HEK293T (cell line): ENCODE measurements at regions not wholly inside any gene's neighbourhood (a gene's known extent, or its start where the extent isn't known, plus 50 kb on each side); places are given as distances from the start of the nearest gene placed in this dataset.

Experiments used
- CTCF ChIA-PET: fragments of 350-600 bp; formaldehyde crosslinking; extraction: SDS; loops from one replicate; lab custom pipeline; 2021; ENCODE audit warnings: antibody characterized with exemption, inconsistent platforms; lab: Yijun Ruan, JAX
- POLR2A ChIA-PET: fragments of 350-600 bp; formaldehyde crosslinking; extraction: SDS; loops from one replicate; lab custom pipeline; 2020; ENCODE audit warnings: antibody characterized with exemption, inconsistent platforms; lab: Yijun Ruan, JAX
- DNase-seq: peaks from one replicate; pipeline ENCODE4 v3.0.0; 2012; ENCODE audit warnings: mixed read lengths; ENCODE audit errors: extremely low spot score
- ARNT ChIP-seq: fragments of 450-650 bp; IDR thresholded peaks from 2 replicates; pipeline ENCODE4 v1.6.1; 2017; ENCODE audit warnings: mild to moderate bottlenecking
- BHLHE40 ChIP-seq: fragments of 450-650 bp; IDR thresholded peaks from 2 replicates; pipeline ENCODE4 v1.6.1; 2016; ENCODE audit warnings: mild to moderate bottlenecking, moderate library complexity, borderline replicate concordance
- CTBP1 ChIP-seq: fragments of 450-650 bp; IDR thresholded peaks from 2 replicates; pipeline ENCODE4 v1.6.1; 2016; ENCODE audit warnings: borderline replicate concordance
- ELF4 ChIP-seq: fragments of 450-650 bp; IDR thresholded peaks from 2 replicates; pipeline ENCODE4 v1.6.1; 2017; ENCODE audit warnings: antibody characterized with exemption
- FOXA1 ChIP-seq: fragments of 450-650 bp; IDR thresholded peaks from 2 replicates; pipeline ENCODE4 v1.6.1; 2016; ENCODE audit warnings: mild to moderate bottlenecking
- FOXK2 ChIP-seq: fragments of 450-650 bp; IDR thresholded peaks from 2 replicates; pipeline ENCODE4 v1.6.1; 2016; ENCODE audit warnings: mild to moderate bottlenecking
- FOXM1 ChIP-seq: fragments of 450-650 bp; IDR thresholded peaks from 2 replicates; pipeline ENCODE4 v1.6.1; 2017; ENCODE audit warnings: mild to moderate bottlenecking, borderline replicate concordance
- HDGF ChIP-seq: fragments of 450-650 bp; IDR thresholded peaks from 2 replicates; pipeline ENCODE4 v1.6.1; 2017; ENCODE audit warnings: antibody characterized with exemption, borderline replicate concordance
- L3MBTL2 ChIP-seq: fragments of 450-650 bp; conservative IDR thresholded peaks from 2 replicates; pipeline ENCODE4 v1.6.1; 2016; ENCODE audit warnings: mild to moderate bottlenecking
- LEF1 ChIP-seq: fragments of 450-650 bp; IDR thresholded peaks from 2 replicates; pipeline ENCODE4 v1.6.1; 2017; ENCODE audit warnings: mild to moderate bottlenecking, borderline replicate concordance
- NFRKB ChIP-seq: fragments of 450-650 bp; IDR thresholded peaks from 2 replicates; pipeline ENCODE4 v1.6.1; 2016; ENCODE audit warnings: mild to moderate bottlenecking, moderate library complexity
- PKNOX1 ChIP-seq: fragments of 450-650 bp; IDR thresholded peaks from 2 replicates; pipeline ENCODE4 v1.6.1; 2016
- SP1 ChIP-seq: fragments of 450-650 bp; IDR thresholded peaks from 2 replicates; pipeline ENCODE4 v1.6.1; 2017
- SUZ12 ChIP-seq: fragments of 450-650 bp; IDR thresholded peaks from 2 replicates; pipeline ENCODE4 v1.6.1; 2016; ENCODE audit warnings: mild to moderate bottlenecking
- TARDBP ChIP-seq: fragments of 450-650 bp; IDR thresholded peaks from 2 replicates; pipeline ENCODE4 v1.6.1; 2016
- ZNF384 ChIP-seq: fragments of 450-650 bp; IDR thresholded peaks from 2 replicates; pipeline ENCODE4 v1.6.1; 2016

DNA sequence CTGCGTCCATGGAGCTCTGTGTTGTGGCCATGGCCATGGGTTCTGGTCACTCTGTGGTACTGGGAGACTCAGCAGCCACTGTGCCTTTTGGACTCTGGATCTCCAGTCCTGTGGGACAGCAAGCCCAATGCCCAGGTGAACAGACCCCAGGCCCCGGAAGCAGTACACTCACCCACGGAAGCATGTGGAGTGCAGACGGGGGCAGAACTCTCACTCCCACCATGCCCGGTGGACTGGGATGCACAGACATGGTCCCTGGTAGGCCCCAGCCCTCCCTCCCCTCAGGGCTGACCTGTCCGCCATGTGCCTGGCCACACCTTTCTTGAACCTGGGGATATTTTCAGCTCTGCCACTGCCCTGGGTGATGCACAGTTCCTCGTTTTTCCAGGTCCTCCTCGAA, 163.3 kb downstream of the URI1 start:
- POLR2A ChIA-PET, result no interaction called here
- DNase-seq, result no peak
- TF ChIP-seq SP1 (no peak), PKNOX1 (no peak), BHLHE40 (no peak), L3MBTL2 (no peak), ARNT (no peak), LEF1 (no peak), FOXK2 (no peak), FOXM1 (no peak), CTBP1 (no peak)
- CTCF ChIA-PET, result no interaction called here

DNA sequence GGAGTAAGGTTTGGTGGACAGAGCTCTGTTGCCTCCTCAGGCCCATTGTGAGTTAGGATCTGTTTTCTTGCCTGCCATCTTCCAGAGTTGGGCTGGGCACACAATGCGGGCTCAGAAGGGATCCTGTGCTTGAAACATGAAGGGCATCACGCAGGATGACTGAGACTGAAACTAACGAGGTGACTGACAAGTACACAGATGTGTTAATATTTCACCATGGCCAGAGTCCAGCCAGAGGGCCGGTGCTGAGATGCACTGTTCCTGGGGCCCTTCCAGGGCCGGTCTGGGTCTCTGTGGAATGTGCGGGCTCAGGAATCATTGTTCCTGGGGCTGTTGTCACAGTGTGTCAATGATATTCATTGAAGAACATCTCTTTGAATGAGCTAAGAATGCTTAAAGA, 163.7 kb downstream of the URI1 start:
- DNase-seq, result no peak
- ChIA-PET POLR2A (no interaction called here), CTCF (interaction anchor here (0.6 kb wide), 1 partner anchor 147 kb away, joined by 3 read pairs; no protein-coding TSS in a partner anchor)
- TF ChIP-seq FOXM1 (no peak), L3MBTL2 (no peak), PKNOX1 (no peak), ELF4 (no peak), BHLHE40 (no peak), TARDBP (no peak), FOXA1 (no peak), ZNF384 (no peak), ARNT (no peak), NFRKB (no peak), LEF1 (no peak), CTBP1 (no peak), FOXK2 (no peak)

- ChIA-PET POLR2A (no interaction called here), CTCF (no interaction called here)
- DNase-seq, result no peak
- TF ChIP-seq ARNT (no peak), PKNOX1 (no peak), FOXK2 (no peak), CTBP1 (no peak), NFRKB (no peak), L3MBTL2 (no peak), HDGF (no peak), BHLHE40 (no peak), SP1 (no peak), LEF1 (no peak), FOXM1 (no peak), ELF4 (no peak), ZNF384 (no peak), TARDBP (no peak), FOXA1 (no peak), SUZ12 (no peak)
Measured at GRCh38 chr19:30106417-30107095, 164.5 kb downstream of the URI1 start.

DNA sequence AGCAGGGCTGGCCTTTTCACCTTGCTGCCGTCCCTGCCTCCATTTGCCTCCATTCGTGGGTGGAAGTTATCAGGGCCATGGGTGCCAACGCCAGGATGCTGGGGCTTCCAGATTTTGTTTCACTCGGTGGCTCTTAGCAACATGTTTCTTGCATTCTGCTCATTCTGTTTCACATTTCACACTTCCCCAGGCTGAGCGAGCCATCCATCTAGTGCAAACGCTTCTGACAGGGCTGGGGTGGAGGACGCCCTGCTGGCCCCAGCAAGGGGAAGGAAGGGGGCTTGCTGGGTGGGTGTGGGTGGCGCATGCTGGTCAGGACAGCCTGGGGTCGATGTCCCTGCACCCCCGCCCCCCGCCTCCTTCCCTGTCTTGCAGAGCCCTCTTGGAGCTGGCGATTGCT, 165.2 kb downstream of the URI1 start:
- TF ChIP-seq SP1, result no peak
- POLR2A ChIA-PET, result no interaction called here
- CTCF ChIA-PET, result no interaction called here
- no peak for DNase-seq

- CTCF ChIA-PET, result interaction anchor here (0.6 kb wide), 1 partner anchor 398 kb away, joined by 5 read pairs; no protein-coding TSS in a partner anchor
- TF ChIP-seq FOXK2, result no peak
- POLR2A ChIA-PET, result no interaction called here
- no peak for DNase-seq
Measured at GRCh38 chr19:30109565-30109964, 167.5 kb downstream of the URI1 start.

GRCh38 chr19:30111021-30111855, 169.2 kb downstream of the URI1 start:
- POLR2A ChIA-PET, result no interaction called here
- CTCF ChIA-PET, result no interaction called here

More at GRCh38 chr19:30111021-30111855, 169.2 kb downstream of the URI1 start:
- no peak for DNase-seq
- TF ChIP-seq TARDBP, result no peak
- no peak for TF ChIP-seq HDGF
- no peak for TF ChIP-seq SUZ12
- TF ChIP-seq ELF4, result no peak
- no peak for TF ChIP-seq SP1
- no peak for TF ChIP-seq FOXM1
- no peak for TF ChIP-seq LEF1
- TF ChIP-seq CTBP1, result no peak
- TF ChIP-seq PKNOX1, result no peak
- no peak for TF ChIP-seq NFRKB
- TF ChIP-seq FOXA1, result no peak
- TF ChIP-seq BHLHE40, result no peak
- TF ChIP-seq ARNT, result no peak
- no peak for TF ChIP-seq FOXK2
- no peak for TF ChIP-seq L3MBTL2
- no peak for TF ChIP-seq ZNF384
